ENCODE measurements at regions not wholly inside any gene's neighbourhood (a gene's known extent, or its start where the extent isn't known, plus 50 kb on each side); places are given as distances from the start of the nearest gene placed in this dataset.

- ATAC-seq (ENCODE audit: low FRiP score): no peak
- Histone ChIP-seq H3K36me3 (ENCODE audit: control insufficient read depth in 1 of 2, insufficient read depth in 2 of 2, low read length in 1 of 2) (no peaks in the 10 kb centered on the region), H3K27me3 (ENCODE audit: control insufficient read depth in 1 of 2, insufficient read depth in 2 of 2, low read length in 1 of 2) (no peaks in the 10 kb centered on the region), H3K9me3 (ENCODE audit: control insufficient read depth, low read length) (no peaks in the 10 kb centered on the region), H3K4me1 (ENCODE audit: control insufficient read depth in 1 of 2, insufficient read depth in 2 of 2, low read length in 2 of 2) (no peaks in the 10 kb centered on the region), H3K4me3 (ENCODE audit: low read length in 2 of 2) (no peak overlapping the region), H3K27ac (ENCODE audit: low read depth in 1 of 2, low read length in 2 of 2) (no peak overlapping the region)
- intact Hi-C loops (cut with DNase I): no loop called here
- 11 to 18% methylated on average over 2 of the region's 2 CpGs for WGBS, 2 donors
- DNase-seq: no peak
Measured at GRCh38 chr10:117663750-117664149, 121.2 kb downstream of the EMX2 start.

DNA sequence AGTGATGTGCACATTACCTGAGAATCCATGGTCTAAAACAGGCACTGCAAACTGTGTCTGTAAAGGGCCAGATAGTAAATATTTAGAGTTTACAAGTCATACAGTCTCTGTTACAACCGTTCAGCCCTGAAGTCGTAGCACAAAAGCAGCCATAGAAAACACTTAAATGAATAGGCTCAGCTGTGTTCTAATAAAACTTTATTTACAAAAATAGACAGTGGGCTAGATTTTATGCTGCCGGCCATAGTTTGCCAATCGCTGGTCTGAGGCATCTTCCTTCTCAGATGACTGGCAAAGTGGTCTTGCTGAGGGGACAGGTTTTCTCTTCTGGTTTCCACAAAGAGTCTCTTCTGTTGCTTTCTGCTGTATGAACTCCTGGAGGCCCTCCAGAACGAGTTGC, 121.7 kb downstream of the EMX2 start:
- DNase-seq (no peak), ATAC-seq (ENCODE audit: low FRiP score) (no peak)
- H3K36me3 ChIP-seq (ENCODE audit: control insufficient read depth in 1 of 2, insufficient read depth in 2 of 2, low read length in 1 of 2): no peaks in the 10 kb centered on the region
- no peak overlapping the region for H3K4me3 ChIP-seq (ENCODE audit: low read length in 2 of 2)
- no peaks in the 10 kb centered on the region for H3K9me3 ChIP-seq (ENCODE audit: control insufficient read depth, low read length)
- H3K27me3 ChIP-seq (ENCODE audit: control insufficient read depth in 1 of 2, insufficient read depth in 2 of 2, low read length in 1 of 2): no peaks in the 10 kb centered on the region
- WGBS, 2 donors: 80 to 85% methylated on average over 5 of the region's 5 CpGs
- no peak overlapping the region for H3K27ac ChIP-seq (ENCODE audit: low read depth in 1 of 2, low read length in 2 of 2)
- no peaks in the 10 kb centered on the region for H3K4me1 ChIP-seq (ENCODE audit: control insufficient read depth in 1 of 2, insufficient read depth in 2 of 2, low read length in 2 of 2)
- intact Hi-C loops (cut with DNase I): no loop called here

GRCh38 chr10:117666166-117666565, 123.6 kb downstream of the EMX2 start:
- H3K9me3 ChIP-seq (ENCODE audit: control insufficient read depth, low read length): no peaks in the 10 kb centered on the region
- H3K4me3 ChIP-seq (ENCODE audit: low read length in 2 of 2): no peak overlapping the region
- H3K4me1 ChIP-seq (ENCODE audit: control insufficient read depth in 1 of 2, insufficient read depth in 2 of 2, low read length in 2 of 2): no peaks in the 10 kb centered on the region
- intact Hi-C loops (cut with DNase I): no loop called here
- DNase-seq (no peak), ATAC-seq (ENCODE audit: low FRiP score) (no peak)
- H3K36me3 ChIP-seq (ENCODE audit: control insufficient read depth in 1 of 2, insufficient read depth in 2 of 2, low read length in 1 of 2): no peaks in the 10 kb centered on the region
- H3K27me3 ChIP-seq (ENCODE audit: control insufficient read depth in 1 of 2, insufficient read depth in 2 of 2, low read length in 1 of 2): no peaks in the 10 kb centered on the region
- 59 to 62% methylated on average over 5 of the region's 5 CpGs for WGBS, 2 donors
- no peak overlapping the region for H3K27ac ChIP-seq (ENCODE audit: low read depth in 1 of 2, low read length in 2 of 2)

DNA sequence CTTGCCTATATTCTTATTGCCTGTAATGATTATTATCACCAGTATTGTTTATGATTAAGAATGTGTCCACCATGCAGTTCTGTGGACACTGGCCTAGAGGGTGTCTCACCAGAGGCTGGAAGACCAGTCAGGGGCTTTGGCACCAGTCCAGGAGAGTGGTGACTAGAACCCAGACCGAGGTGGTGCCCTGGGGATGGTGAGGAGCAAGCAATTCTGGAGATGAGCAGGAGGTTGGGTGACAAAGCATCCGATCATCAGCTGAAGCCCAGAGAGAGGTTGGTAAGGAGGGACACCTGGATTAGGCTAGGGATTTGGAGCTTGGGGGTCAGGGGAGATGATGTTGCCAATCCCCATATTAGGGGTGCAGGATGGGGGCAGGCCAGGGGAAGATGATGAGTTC, 124.4 kb downstream of the EMX2 start:
- H3K27me3 ChIP-seq (ENCODE audit: control insufficient read depth in 1 of 2, insufficient read depth in 2 of 2, low read length in 1 of 2): no peaks in the 10 kb centered on the region
- no peaks in the 10 kb centered on the region for H3K4me1 ChIP-seq (ENCODE audit: control insufficient read depth in 1 of 2, insufficient read depth in 2 of 2, low read length in 2 of 2)
- H3K9me3 ChIP-seq (ENCODE audit: control insufficient read depth, low read length): no peaks in the 10 kb centered on the region
- ATAC-seq (ENCODE audit: low FRiP score) (no peak), DNase-seq (no peak)
- H3K27ac ChIP-seq (ENCODE audit: low read depth in 1 of 2, low read length in 2 of 2): no peak overlapping the region
- intact Hi-C loops (cut with DNase I): no loop called here
- H3K36me3 ChIP-seq (ENCODE audit: control insufficient read depth in 1 of 2, insufficient read depth in 2 of 2, low read length in 1 of 2): no peaks in the 10 kb centered on the region
- 83 to 88% methylated on average over 2 of the region's 2 CpGs for WGBS, 2 donors
- no peak overlapping the region for H3K4me3 ChIP-seq (ENCODE audit: low read length in 2 of 2)

DNA sequence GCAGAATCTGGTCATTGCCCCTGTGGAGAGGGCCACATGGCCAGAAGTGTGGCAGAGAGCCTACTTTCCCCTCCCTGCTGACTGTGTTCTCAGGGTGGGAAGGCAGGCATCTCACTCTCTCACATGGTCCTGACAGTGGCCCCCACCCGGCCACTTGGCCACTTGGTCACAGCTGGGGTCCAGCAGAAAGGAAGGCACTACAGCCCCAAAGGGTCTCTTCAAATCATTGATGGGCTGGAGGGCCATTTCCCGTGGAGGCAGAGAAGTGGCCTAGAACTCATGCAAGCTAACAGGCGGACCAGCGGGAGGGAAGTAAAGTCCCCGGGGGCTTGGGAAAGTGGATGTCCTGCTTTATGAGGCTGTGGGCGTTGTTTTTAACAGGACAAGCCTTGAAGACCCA, 125.3 kb downstream of the EMX2 start:
- no peak overlapping the region for H3K27ac ChIP-seq (ENCODE audit: low read depth in 1 of 2, low read length in 2 of 2)
- H3K4me3 ChIP-seq (ENCODE audit: low read length in 2 of 2): no peak overlapping the region
- ATAC-seq (ENCODE audit: low FRiP score) (no peak), DNase-seq (no peak)
- no peaks in the 10 kb centered on the region for H3K27me3 ChIP-seq (ENCODE audit: control insufficient read depth in 1 of 2, insufficient read depth in 2 of 2, low read length in 1 of 2)
- intact Hi-C loops (cut with DNase I): no loop called here
- WGBS, 2 donors: 85 to 88% methylated on average over 6 of the region's 6 CpGs
- no peaks in the 10 kb centered on the region for H3K9me3 ChIP-seq (ENCODE audit: control insufficient read depth, low read length)
- no peaks in the 10 kb centered on the region for H3K4me1 ChIP-seq (ENCODE audit: control insufficient read depth in 1 of 2, insufficient read depth in 2 of 2, low read length in 2 of 2)
- no peaks in the 10 kb centered on the region for H3K36me3 ChIP-seq (ENCODE audit: control insufficient read depth in 1 of 2, insufficient read depth in 2 of 2, low read length in 1 of 2)

DNA sequence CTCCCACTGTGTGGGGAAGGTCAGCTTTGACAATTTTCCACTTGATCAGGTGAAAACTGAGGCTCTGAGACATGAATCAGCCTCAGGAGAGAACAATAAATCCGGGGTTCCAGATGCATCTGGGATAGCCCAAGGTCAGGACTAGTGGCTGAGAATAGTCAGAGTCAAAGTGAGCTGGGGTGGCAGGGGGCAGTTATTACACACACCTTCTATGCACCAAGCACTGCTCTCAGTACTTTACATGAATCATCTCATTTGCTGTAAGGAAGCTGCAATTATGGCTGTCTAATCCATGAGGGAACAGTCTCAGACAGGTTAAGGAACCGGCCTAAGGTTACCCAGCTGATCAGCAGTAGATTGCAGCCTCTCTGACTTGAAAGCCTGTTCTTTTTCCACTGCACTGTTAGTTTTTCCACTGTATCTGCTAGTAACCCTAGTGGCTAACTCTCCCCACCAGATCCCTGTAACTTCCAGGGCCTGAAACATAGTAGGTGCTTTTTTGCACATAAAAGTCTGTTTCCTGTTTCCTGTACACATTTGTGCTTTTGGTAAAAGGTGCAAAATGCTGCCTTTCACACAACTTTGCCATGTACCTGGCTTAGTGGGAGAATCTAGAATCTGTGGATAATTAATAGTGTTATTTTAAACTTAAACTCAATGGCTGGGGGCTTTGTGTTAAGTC, 125.9 kb downstream of the EMX2 start:
- DNase-seq (no peak), ATAC-seq (ENCODE audit: low FRiP score) (no peak)
- Histone ChIP-seq H3K4me1 (ENCODE audit: control insufficient read depth in 1 of 2, insufficient read depth in 2 of 2, low read length in 2 of 2) (no peaks in the 10 kb centered on the region), H3K27me3 (ENCODE audit: control insufficient read depth in 1 of 2, insufficient read depth in 2 of 2, low read length in 1 of 2) (no peaks in the 10 kb centered on the region), H3K27ac (ENCODE audit: low read depth in 1 of 2, low read length in 2 of 2) (no peak overlapping the region), H3K4me3 (ENCODE audit: low read length in 2 of 2) (no peak overlapping the region), H3K36me3 (ENCODE audit: control insufficient read depth in 1 of 2, insufficient read depth in 2 of 2, low read length in 1 of 2) (no peaks in the 10 kb centered on the region), H3K9me3 (ENCODE audit: control insufficient read depth, low read length) (no peaks in the 10 kb centered on the region)
- WGBS, 2 donors: 83 to 84% methylated on average over 2 of the region's 2 CpGs
- intact Hi-C loops (cut with DNase I): no loop called here

DNA sequence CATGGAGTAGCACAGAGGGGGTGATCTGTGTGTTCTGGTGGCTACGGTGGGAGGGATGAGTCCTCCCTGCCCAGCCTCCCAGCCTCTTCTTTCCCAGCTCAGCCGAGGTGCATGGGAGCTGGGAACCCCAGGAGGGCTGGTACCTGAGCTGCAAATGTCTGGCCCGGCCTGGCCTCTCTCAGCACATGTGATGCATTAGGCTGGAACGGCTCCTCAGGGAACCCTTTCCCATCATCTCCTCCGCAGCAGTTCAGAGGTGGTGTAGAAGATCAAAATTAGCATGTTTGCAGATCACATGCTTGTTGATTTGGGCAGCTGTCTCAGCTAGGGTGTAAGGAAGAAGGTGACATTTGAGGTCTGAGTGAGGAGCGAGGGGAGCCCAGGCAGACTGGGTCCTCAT, 126.6 kb downstream of the EMX2 start:
- Histone ChIP-seq H3K4me3 (ENCODE audit: low read length in 2 of 2) (no peak overlapping the region), H3K4me1 (ENCODE audit: control insufficient read depth in 1 of 2, insufficient read depth in 2 of 2, low read length in 2 of 2) (no peaks in the 10 kb centered on the region), H3K36me3 (ENCODE audit: control insufficient read depth in 1 of 2, insufficient read depth in 2 of 2, low read length in 1 of 2) (no peaks in the 10 kb centered on the region), H3K9me3 (ENCODE audit: control insufficient read depth, low read length) (no peaks in the 10 kb centered on the region), H3K27ac (ENCODE audit: low read depth in 1 of 2, low read length in 2 of 2) (no peak overlapping the region), H3K27me3 (ENCODE audit: control insufficient read depth in 1 of 2, insufficient read depth in 2 of 2, low read length in 1 of 2) (no peaks in the 10 kb centered on the region)
- ATAC-seq (ENCODE audit: low FRiP score) (no peak), DNase-seq (no peak)
- WGBS, 2 donors: 67 to 80% methylated on average over 6 of the region's 6 CpGs
- intact Hi-C loops (cut with DNase I): no loop called here

GRCh38 chr10:117670116-117670904, 127.8 kb downstream of the EMX2 start:
- no peaks in the 10 kb centered on the region for H3K9me3 ChIP-seq (ENCODE audit: control insufficient read depth, low read length)
- no peak for ATAC-seq (ENCODE audit: low FRiP score)
- H3K4me1 ChIP-seq (ENCODE audit: control insufficient read depth in 1 of 2, insufficient read depth in 2 of 2, low read length in 2 of 2): no peaks in the 10 kb centered on the region
- DNase-seq: no peak
- H3K4me3 ChIP-seq (ENCODE audit: low read length in 2 of 2): no peak overlapping the region
- H3K36me3 ChIP-seq (ENCODE audit: control insufficient read depth in 1 of 2, insufficient read depth in 2 of 2, low read length in 1 of 2): no peaks in the 10 kb centered on the region
- no peaks in the 10 kb centered on the region for H3K27me3 ChIP-seq (ENCODE audit: control insufficient read depth in 1 of 2, insufficient read depth in 2 of 2, low read length in 1 of 2)
- intact Hi-C loops (cut with DNase I): no loop called here
- no peak overlapping the region for H3K27ac ChIP-seq (ENCODE audit: low read depth in 1 of 2, low read length in 2 of 2)
- 89 to 93% methylated on average over 7 of the region's 7 CpGs for WGBS, 2 donors
